ENCODE measurements at regions not wholly inside any gene's neighbourhood (a gene's known extent, or its start where the extent isn't known, plus 50 kb on each side); places are given as distances from the start of the nearest gene placed in this dataset.

DNA sequence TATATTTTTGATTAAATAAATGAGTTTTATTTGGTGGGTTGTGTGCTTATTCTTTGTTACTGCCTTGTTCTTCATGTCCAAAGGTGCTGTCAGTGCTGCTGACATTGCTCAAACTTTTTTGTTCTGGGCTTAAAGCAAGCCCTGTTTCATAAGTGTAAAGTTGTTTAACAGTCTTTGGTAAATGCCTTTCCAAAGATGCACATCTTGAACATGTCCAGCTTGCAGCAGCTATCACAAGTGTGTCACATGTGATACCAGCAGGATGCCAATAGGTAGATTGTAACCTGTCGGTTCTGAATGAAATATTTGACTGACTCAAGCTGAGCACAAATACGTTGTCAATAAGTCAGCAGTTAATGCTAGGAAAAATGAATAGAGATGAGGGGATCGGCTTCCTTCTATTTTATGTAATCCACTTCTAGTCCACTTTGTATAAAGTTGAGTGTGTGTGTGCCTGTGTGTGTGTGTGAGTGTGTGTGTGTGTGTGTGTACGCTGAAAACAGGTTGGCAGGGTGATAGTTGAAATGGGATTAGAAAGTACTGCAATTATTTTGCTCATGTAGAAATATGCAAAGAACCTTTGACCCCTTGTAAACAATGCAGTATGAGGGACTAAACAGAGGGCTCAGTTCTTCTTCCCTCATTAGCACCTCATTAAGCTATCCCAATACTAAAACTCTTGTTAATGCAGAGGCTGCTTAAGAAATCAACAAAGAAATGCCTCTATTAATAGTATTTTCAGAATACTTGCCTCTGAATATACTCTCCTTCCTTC lies 986.5 kb downstream of the TUSC7 start:
- H3K4me3 ChIP-seq (ENCODE audit: low read depth, low read length), result no peak overlapping the region
- no peak for DNase-seq (ENCODE audit: low read depth, low spot score)
- TF ChIP-seq, protein P1, sequence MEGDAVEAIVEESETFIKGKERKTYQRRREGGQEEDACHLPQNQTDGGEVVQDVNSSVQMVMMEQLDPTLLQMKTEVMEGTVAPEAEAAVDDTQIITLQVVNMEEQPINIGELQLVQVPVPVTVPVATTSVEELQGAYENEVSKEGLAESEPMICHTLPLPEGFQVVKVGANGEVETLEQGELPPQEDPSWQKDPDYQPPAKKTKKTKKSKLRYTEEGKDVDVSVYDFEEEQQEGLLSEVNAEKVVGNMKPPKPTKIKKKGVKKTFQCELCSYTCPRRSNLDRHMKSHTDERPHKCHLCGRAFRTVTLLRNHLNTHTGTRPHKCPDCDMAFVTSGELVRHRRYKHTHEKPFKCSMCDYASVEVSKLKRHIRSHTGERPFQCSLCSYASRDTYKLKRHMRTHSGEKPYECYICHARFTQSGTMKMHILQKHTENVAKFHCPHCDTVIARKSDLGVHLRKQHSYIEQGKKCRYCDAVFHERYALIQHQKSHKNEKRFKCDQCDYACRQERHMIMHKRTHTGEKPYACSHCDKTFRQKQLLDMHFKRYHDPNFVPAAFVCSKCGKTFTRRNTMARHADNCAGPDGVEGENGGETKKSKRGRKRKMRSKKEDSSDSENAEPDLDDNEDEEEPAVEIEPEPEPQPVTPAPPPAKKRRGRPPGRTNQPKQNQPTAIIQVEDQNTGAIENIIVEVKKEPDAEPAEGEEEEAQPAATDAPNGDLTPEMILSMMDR (IDR thresholded peaks at IDR 0.05; ENCODE audit: low read depth, low read length), result no peak
- in situ Hi-C loops (cut with HindIII; ENCODE audit: low sequenced_read_pairs), result no loop called here

DNA sequence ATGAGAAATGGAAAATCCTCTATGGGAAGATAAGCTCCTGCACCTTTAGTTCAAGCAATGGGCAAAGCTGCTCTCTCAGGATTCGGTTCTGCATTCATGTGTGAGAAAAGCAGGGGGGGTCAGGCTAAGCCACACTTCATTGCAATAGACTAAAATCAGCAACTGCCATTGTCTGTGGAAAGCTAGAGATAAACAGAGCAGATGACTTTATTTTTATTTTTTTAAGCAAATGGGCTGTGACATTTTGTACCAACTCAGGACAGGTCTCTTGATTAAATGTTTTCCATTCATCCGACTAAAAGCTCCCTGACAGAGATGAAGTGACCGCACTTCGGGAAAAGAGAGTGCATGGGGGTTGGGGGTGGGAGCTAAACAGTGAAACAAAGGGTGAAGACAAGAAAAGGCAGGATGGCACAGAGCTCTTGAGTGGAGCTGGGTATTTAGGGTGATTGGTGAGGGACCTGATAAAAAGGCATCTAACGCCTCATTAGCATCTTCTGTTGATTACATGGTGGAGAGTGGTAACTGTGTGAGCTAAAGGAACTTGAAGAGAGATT lies 987.4 kb downstream of the TUSC7 start:
- no peak for DNase-seq (ENCODE audit: low read depth, low spot score)
- no peak overlapping the region for H3K4me3 ChIP-seq (ENCODE audit: low read depth, low read length)
- in situ Hi-C loops (cut with HindIII; ENCODE audit: low sequenced_read_pairs), result no loop called here
- TF ChIP-seq, protein P1 (IDR thresholded peaks at IDR 0.05; ENCODE audit: low read depth, low read length), result no peak

DNA sequence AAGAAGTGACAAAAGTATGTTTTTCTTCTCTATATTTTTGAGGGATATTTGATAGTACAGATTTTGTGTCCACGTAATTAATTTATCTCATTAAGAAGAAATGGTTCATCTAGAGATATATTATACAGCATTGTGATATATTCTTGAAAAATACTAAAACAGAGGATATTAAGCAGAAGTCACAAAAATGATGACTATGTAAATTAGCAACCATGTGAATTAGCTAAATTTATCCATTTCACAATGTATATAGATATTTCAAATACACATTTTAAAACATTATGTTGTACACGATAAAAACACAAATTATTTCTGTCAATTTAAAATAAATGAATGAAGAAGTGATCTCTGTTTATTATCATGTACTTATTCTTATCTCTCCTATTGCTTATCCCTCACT lies 989.5 kb downstream of the TUSC7 start:
- no peak for DNase-seq (ENCODE audit: low read depth, low spot score)
- TF ChIP-seq, protein P1 (IDR thresholded peaks at IDR 0.05; ENCODE audit: low read depth, low read length), result no peak

DNA sequence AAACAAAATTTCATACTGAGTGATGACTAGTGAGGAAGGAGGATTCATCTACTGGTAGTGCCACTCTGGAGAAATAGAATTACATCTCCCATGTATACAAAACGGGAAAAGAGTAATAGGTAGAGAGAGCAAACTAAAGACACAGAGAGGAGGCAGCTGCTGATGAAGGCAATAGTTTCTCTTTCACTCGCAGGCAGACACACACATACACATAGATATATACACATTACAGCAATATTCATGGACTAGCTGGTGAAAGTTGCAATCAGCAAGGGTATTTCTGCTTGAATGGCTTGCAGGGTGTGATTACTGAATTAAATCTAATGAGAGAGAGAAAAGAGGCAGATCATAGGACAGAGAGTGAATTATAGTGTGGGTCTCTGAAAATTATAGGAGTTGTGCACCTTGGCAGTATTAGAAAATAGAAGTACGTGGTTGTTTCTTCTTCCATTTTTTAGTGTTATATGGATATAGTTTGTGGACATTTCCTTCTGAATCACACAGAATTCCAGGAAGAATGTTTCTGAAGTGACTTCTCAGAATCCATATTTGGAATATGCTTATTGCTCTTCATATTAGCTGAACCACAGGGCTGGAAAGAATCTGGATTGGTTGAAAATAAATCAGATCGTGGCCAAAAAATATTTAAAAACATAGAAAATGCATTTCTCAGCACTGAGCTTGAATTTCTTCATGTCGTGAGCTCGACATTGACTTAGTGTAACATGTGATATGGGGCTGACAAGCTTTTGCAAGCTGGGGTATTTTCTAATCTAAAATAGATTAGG lies 991.2 kb downstream of the TUSC7 start:
- DNase-seq (ENCODE audit: low read depth, low spot score), result no peak
- H3K4me3 ChIP-seq (ENCODE audit: low read depth, low read length), result no peak overlapping the region
- TF ChIP-seq, protein P1 (IDR thresholded peaks at IDR 0.05; ENCODE audit: low read depth, low read length), result no peak
- in situ Hi-C loops (cut with HindIII; ENCODE audit: low sequenced_read_pairs), result no loop called here

More for the DNA sequence above, 989.5 kb downstream of the TUSC7 start:
- in situ Hi-C loops (cut with HindIII; ENCODE audit: low sequenced_read_pairs), result no loop called here
- H3K4me3 ChIP-seq (ENCODE audit: low read depth, low read length), result no peak overlapping the region

DNA sequence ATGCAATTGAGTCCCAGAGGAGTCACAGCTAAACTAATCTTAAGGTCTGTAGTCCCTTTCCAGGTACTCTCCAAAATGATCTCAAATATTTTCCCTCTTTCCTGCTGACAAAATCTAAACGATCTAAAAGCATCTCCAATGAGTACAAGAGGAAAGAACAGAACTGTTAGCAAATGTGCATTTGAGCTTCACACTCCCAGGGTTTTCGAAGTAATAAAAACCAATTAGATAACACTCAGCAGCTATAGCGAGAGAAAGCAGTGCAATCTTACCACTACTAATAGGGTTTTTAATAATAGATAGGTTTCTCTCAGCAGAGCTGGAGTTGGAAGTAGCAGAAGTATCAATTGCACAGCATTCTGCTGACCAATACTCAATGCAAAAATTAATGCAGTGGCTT lies 995.4 kb downstream of the TUSC7 start:
- in situ Hi-C loops (cut with HindIII; ENCODE audit: low sequenced_read_pairs), result no loop called here
- H3K4me3 ChIP-seq (ENCODE audit: low read depth, low read length), result no peak overlapping the region
- DNase-seq (ENCODE audit: low read depth, low spot score), result no peak
- TF ChIP-seq, protein P1 (IDR thresholded peaks at IDR 0.05; ENCODE audit: low read depth, low read length), result no peak

DNA sequence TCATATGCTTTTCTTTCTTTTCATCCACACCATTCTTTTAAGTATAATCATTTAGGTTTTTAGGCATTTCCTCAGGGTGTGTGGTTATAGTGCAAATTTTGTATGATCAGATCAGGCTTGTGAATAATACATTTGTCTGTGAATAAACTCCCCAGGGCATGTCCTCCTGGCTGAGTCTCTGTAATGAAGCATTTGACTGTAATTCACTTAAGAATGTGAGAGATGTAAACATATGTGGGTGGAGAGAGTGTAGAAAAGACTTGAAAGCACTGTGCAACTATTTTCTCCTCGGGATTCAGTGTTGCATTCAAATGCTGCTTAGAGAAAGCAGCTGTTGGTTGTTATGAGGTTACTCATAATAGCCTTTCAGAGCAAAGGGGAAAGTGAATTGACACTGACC lies 996.5 kb downstream of the TUSC7 start:
- peak; percentile 69 for DNase-seq (ENCODE audit: low read depth, low spot score)
- in situ Hi-C loops (cut with HindIII; ENCODE audit: low sequenced_read_pairs), result no loop called here
- no peak overlapping the region for H3K4me3 ChIP-seq (ENCODE audit: low read depth, low read length)
- TF ChIP-seq, protein P1 (IDR thresholded peaks at IDR 0.05; ENCODE audit: low read depth, low read length), result no peak

Data from astrocyte of the spinal cord (primary cell).